GM12892 (cell line): ENCODE measurements at regions not wholly inside any gene's neighbourhood (a gene's known extent, or its start where the extent isn't known, plus 50 kb on each side); places are given as distances from the start of the nearest gene placed in this dataset.
"Not testable (repeated sequence)": the region's sequence is repeated elsewhere in the genome, so short reads cannot be mapped to it uniquely, and the experiment has no call there.

Source experiments
- DNase-seq: peaks from one replicate; pipeline ENCODE4 v3.0.0; 2011; ENCODE audit not compliant: insufficient read length
- FAIRE-seq: peaks from 2 replicates; lab custom pipeline; 2011; peaks lifted over from hg19 to GRCh38; lab: Jason Lieb, UNC
- POLR2A ChIP-seq: IDR thresholded peaks from 2 replicates; pipeline ENCODE4 v1.6.1; 2011; ENCODE audit warnings: low read depth, low read length, control low read depth
- POLR2AphosphoS5 ChIP-seq: IDR thresholded peaks from 2 replicates; pipeline ENCODE4 v1.6.1; 2011; ENCODE audit warnings: low read depth, low read length, control low read depth
- TAF1 ChIP-seq: IDR thresholded peaks from 2 replicates; pipeline ENCODE4 v1.6.1; 2011; ENCODE audit warnings: low read depth, mild to moderate bottlenecking, control low read depth, low read length, borderline replicate concordance

- no peak for DNase-seq
- no peak for TF ChIP-seq TAF1
- no peak for FAIRE-seq
Observed at GRCh38 chr3:105274536-105274935, 92.2 kb upstream of the ALCAM start.

GRCh38 chr3:105274958-105275357 lies 91.8 kb upstream of the ALCAM start:
- TF ChIP-seq POLR2A (no peak), POLR2AphosphoS5 (no peak), TAF1 (no peak)
- no peak for FAIRE-seq
- DNase-seq = no peak

- no peak for TF ChIP-seq POLR2AphosphoS5
- TF ChIP-seq POLR2A = no peak
- no peak for TF ChIP-seq TAF1
- DNase-seq = no peak
- FAIRE-seq = no peak
Observed at GRCh38 chr3:105277656-105278055, 89.1 kb upstream of the ALCAM start.

GRCh38 chr3:105278688-105279087 lies 88.0 kb upstream of the ALCAM start:
- no peak for DNase-seq
- TF ChIP-seq TAF1 (no peak), POLR2AphosphoS5 (no peak), POLR2A (no peak)

GRCh38 chr3:105281989-105282388 lies 84.7 kb upstream of the ALCAM start:
- DNase-seq = no peak
- no peak for FAIRE-seq
- no peak for TF ChIP-seq POLR2AphosphoS5
- TF ChIP-seq TAF1 = no peak
- no peak for TF ChIP-seq POLR2A

More at GRCh38 chr3:105278688-105279087, 88.0 kb upstream of the ALCAM start:
- no peak for FAIRE-seq

- DNase-seq = no peak
- FAIRE-seq = no peak
- TF ChIP-seq TAF1 = no peak
- no peak for TF ChIP-seq POLR2A
- TF ChIP-seq POLR2AphosphoS5 = no peak
Observed at GRCh38 chr3:105284876-105285275, 81.8 kb upstream of the ALCAM start.

- DNase-seq (no peak), FAIRE-seq (no peak)
- TF ChIP-seq POLR2A (no peak), TAF1 (no peak), POLR2AphosphoS5 (no peak)
Observed at GRCh38 chr3:105285653-105286241, 81.0 kb upstream of the ALCAM start.

- DNase-seq (no peak), FAIRE-seq (no peak)
- no peak for TF ChIP-seq POLR2AphosphoS5
- no peak for TF ChIP-seq TAF1
- no peak for TF ChIP-seq POLR2A
Observed at GRCh38 chr3:105293441-105293840, 73.3 kb upstream of the ALCAM start.

- not testable (repeated sequence) for DNase-seq, FAIRE-seq
Observed at GRCh38 chr3:105296182-105296822, 70.4 kb upstream of the ALCAM start.

GRCh38 chr3:105304487-105304886 lies 62.2 kb upstream of the ALCAM start:
- DNase-seq = no peak
- no peak for TF ChIP-seq POLR2AphosphoS5
- no peak for TF ChIP-seq TAF1
- TF ChIP-seq POLR2A = no peak
- no peak for FAIRE-seq

GRCh38 chr3:105315144-105315543 lies 51.6 kb upstream of the ALCAM start:
- DNase-seq = no peak
- FAIRE-seq = no peak
- TF ChIP-seq POLR2A (no peak), TAF1 (no peak), POLR2AphosphoS5 (no peak)

GRCh38 chr3:105315815-105316214 lies 50.9 kb upstream of the ALCAM start:
- TF ChIP-seq POLR2AphosphoS5 (no peak), TAF1 (no peak), POLR2A (no peak)
- FAIRE-seq (no peak), DNase-seq (no peak)

- TF ChIP-seq POLR2AphosphoS5 (no peak), TAF1 (no peak), POLR2A (no peak)
- DNase-seq (no peak), FAIRE-seq (no peak)
Observed at GRCh38 chr3:105316331-105316730, 50.4 kb upstream of the ALCAM start.
